Frontal cortex (tissue), 3 donors: ENCODE measurements at regions not wholly inside any gene's neighbourhood (a gene's known extent, or its start where the extent isn't known, plus 50 kb on each side); places are given as distances from the start of the nearest gene placed in this dataset.

Source experiments
- DNase-seq, 2 donors: peaks; one replicate each; pipeline ENCODE4 v3.0.0; 2012; ENCODE audit warnings: low spot score in 2 of 2
- FAIRE-seq: peaks from 2 replicates; lab custom pipeline; 2012; peaks lifted over from hg19 to GRCh38; lab: Jason Lieb, UNC
- donor health status: control.
- donor health status: control.
- donor health status: control.

DNA sequence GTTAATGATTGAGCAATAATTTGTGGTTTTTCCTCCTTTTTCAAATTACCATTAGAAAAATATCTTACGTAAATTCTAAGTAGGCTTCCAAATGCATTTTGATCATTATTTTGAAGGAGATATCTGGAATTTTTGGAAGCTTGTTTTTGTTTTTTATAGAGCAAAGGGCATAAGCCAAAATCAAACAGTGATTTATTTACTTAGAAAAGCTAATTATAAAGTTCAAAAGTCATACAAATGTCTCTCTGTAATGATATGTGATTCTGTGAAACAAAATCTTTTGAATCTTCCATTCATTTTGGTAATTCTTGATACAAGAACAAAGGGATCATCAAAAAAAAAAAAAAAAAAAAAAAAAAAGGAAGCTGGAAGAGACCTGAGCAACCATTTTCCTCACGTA is 416.8 kb downstream of the ETNK1 start:
- DNase-seq: no peak

GRCh38 chr12:23043646-23044045 is 418.7 kb downstream of the ETNK1 start:
- no peak for DNase-seq
- FAIRE-seq: no peak

More for the DNA sequence above, 416.8 kb downstream of the ETNK1 start:
- FAIRE-seq: no peak

- FAIRE-seq: no peak
- DNase-seq: no peak
Observed at GRCh38 chr12:23049180-23049579, 424.2 kb downstream of the ETNK1 start.

- DNase-seq: no peak
Observed at GRCh38 chr12:23055004-23055403, 430.0 kb downstream of the ETNK1 start.

DNA sequence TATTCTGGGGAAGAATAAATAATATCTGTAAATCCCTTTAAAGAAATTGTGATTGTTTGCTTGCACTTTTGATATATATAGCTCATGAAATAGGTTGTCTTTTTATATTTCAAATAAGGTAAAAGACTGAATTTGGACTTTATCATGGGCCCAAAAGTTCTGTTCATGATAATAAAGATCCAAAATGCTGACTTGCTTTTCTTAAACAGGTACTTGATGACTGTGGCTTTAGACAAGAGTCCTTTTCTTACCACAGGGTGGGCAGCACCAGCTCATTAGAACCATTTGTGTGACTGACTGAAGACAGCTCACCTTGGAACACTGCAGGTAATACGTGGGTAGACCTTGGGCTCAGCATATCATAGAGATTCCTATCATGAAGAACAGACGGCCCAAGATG is 432.6 kb downstream of the ETNK1 start:
- no peak for DNase-seq
- no peak for FAIRE-seq

More at GRCh38 chr12:23055004-23055403, 430.0 kb downstream of the ETNK1 start:
- no peak for FAIRE-seq

GRCh38 chr12:23060161-23060560 is 435.2 kb downstream of the ETNK1 start:
- no peak for DNase-seq
- FAIRE-seq: no peak

DNA sequence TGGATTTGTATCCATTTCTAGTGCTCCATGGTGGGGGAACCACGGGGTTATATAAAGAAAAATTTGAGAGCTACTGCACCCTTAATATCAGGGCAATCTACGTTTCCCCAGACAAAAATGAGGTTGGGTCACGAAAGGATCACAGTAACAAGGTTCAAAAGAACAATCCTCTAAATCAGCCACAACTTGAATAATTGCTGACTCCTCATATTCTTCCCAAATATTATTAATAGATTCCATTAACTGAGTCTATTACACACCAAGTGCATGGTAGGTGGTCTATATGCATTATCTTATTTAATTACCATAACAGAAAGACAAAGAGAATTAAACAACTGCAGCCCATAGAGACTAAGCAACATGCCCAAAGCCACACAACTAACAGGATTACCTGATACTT is 438.2 kb downstream of the ETNK1 start:
- FAIRE-seq: no peak
- no peak for DNase-seq

GRCh38 chr12:23066095-23066494 is 441.1 kb downstream of the ETNK1 start:
- DNase-seq (no peak), FAIRE-seq (no peak)

DNA sequence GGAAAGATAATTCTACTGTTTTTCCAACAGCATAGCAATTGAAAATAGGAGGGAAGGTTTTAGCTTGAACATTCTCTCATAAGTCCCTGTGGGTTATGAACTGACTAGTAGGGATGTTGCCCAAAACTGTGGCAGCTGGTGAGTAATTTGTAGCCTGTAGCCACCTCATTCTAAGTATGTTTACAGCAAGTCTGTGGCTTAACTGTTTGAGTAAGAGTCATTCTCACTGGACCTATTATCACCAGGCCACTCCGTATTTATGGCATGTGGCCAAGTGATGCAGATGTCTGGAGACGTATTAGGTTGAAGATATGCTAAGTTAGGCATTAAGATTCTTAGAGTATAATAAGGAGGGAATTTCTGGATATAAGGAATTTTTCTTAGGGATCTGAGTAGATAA is 458.3 kb downstream of the ETNK1 start:
- FAIRE-seq (no peak), DNase-seq (no peak)

- no peak for FAIRE-seq
- no peak for DNase-seq
Observed at GRCh38 chr12:23084236-23084995, 459.4 kb downstream of the ETNK1 start.

DNA sequence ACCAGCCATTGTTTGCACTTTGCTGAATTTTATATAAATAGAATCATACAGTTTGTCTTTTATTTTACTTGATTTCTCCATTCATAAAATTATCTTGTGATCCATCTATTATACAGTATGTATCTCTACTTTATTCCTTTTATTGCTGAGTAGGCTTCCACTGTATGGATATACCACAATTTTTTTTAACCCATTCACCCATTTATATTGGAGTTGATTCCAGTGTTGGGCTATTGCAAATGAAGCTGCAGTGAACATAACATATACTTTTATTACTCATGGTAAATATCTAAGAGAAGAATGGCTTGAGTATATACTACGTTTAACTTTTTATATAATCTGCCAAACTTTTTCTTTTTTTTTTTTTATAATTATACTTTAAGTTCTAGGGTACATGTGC is 463.6 kb downstream of the ETNK1 start:
- no peak for DNase-seq
- FAIRE-seq: no peak

DNA sequence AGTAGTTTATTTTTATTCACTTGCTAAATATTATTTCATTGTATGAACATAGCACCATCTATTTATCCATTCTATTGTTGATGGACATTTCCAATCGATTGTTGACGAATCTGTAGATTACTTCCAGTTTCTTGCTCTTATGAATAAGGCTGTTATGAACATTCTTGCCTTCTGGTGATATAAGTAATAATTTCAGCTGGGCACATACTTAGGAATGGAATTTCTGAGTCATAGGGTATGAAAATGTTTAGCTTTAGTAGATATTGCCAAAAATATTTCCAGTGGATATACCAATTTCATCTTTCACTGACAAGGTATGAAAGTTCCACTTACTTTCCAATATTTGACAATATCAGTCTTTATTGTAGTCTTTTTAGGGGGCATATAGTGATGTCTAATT is 468.5 kb downstream of the ETNK1 start:
- FAIRE-seq (no peak), DNase-seq (no peak)

DNA sequence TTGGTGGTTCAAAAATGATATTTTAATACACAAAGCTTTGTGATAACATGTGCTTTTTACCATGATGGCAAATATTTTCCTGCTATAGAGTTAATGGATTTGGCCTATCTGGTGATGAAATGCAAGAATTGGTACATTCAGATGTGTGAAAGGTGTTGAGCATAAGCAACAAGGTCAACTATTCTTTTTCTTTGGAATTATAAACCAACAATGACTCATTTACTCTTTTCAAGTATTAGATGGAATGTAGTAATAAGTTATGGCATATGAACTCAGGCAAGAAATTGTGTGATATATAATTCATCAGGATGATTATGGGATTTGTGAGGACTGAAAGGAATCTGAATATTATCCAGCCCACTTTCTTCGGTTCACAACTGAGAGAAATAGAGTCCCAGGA is 471.4 kb downstream of the ETNK1 start:
- FAIRE-seq (no peak), DNase-seq (no peak)

GRCh38 chr12:23098110-23098509 is 473.1 kb downstream of the ETNK1 start:
- DNase-seq (no peak), FAIRE-seq (no peak)

GRCh38 chr12:23098517-23098916 is 473.5 kb downstream of the ETNK1 start:
- FAIRE-seq: no peak

DNA sequence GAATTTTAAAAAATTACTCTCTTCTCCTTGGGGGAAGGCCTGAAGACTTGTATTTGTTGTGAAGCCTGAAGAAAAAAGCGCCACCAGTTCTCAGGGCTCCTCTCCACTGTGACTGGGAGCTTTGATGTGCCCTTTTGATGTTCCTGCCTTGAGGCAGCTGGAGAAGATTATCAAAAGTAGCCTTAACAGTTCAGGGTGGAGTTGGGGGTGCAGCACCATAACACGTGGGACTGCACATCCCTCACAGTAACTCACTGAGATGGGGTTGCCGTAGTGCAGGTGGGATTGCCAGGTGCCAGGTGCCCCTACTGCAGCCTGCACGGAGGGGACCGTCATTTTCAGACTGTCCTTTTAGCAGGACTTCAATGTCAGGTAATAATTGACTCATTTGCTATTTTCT is 474.1 kb downstream of the ETNK1 start:
- FAIRE-seq: no peak
- DNase-seq: no peak

More at GRCh38 chr12:23098517-23098916, 473.5 kb downstream of the ETNK1 start:
- DNase-seq: no peak

DNA sequence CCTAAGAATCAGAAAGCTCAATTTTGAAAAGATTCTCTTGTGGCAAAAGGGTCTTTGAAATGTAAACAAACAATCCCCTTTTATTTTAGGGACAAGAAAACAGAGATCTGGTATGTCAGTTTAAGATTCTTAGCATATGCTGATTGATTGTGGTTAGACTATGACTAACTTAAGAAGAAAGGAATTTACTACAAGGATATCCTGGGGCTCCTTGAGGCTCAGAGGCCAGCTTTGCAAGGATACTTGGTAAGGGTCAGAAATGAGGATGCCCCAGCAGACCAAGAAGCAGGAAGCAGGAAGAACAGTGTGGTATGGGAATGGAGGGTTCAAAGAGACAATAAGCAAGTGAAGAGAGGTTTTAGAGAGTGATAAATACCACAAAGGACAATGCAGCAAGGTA is 474.6 kb downstream of the ETNK1 start:
- FAIRE-seq: no peak
- no peak for DNase-seq

DNA sequence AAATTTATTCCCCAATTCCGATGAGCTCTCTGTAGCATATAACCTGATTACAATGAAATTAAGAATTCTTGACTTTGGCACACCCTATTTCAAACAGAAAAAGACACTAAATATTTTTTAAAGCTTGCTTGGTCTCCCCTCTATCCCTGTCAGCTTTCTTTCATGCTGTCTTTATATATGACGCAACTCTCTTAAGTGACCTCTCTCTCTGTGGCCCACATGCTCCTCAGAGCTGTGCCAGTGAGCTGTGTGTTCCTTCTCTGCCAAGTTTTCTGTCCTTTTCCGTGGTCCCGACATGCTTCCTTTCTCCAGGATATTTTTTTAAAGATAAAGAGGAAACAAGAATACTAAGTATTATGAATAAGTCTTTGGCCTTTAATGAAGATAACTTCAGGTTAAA is 484.0 kb downstream of the ETNK1 start:
- no peak for DNase-seq
- no peak for FAIRE-seq

DNA sequence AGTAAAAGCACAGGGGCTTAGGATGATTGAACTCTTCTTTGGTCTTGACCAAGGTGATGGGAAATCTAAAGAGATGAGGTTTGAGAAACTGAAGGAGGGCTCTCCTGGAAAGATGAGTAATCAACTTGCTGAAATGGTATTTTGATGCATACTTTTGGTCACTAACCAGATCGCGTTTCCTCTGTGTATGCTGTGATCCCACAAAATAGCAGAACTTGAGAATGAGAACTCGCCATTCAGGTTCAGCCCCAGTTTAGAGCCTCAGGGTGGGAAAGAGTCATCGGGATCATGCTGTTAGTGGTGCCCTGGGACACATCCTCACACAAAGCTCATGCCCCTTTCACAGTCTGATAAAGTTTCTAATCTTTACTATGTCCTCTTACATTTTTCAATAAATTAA is 488.8 kb downstream of the ETNK1 start:
- DNase-seq (no peak), FAIRE-seq (no peak)

GRCh38 chr12:23115984-23116383 is 491.0 kb downstream of the ETNK1 start:
- DNase-seq (no peak), FAIRE-seq (no peak)

DNA sequence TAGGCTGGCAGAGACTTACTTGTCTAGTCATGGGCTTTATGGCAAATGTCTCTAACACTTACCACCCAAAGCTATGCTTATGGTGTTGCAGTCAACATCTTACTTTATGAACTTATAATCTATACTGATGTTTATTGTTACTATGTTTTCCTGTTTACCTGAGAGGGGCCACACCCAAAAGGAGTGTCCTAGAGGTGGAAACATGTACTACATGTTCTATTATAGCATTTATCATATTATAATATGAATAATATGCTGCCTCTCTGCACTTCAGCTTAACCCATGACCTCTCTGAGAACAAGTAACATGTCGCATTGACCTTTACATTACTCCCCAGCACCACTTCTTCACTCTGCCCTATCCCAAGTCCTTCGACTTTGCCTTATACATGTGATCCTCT is 501.8 kb downstream of the ETNK1 start:
- FAIRE-seq: no peak
- DNase-seq: no peak

DNA sequence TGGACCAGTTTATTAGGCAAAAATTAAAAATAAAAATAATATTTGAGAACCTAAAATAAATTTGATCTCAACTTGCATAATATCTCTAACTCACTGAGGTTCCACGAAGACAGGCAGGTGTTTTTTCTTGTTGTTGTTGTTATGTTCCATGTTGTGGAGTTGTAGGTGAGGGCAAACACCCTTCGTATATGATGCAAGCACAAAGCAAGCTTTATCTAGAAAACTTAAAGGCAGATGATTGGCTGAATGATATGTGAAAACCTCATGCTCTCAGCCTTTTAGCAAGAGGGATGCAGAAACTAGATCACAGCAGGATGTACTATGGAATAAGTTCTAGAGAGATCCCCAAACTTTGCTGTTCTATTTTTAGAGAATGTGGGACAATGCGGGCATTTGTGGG is 502.7 kb downstream of the ETNK1 start:
- DNase-seq (no peak), FAIRE-seq (no peak)
